Hepatic stellate cell (primary cell): ENCODE measurements at regions not wholly inside any gene's neighbourhood (a gene's known extent, or its start where the extent isn't known, plus 50 kb on each side); places are given as distances from the start of the nearest gene placed in this dataset.
"Not testable (repeated sequence)": the region's sequence is repeated elsewhere in the genome, so short reads cannot be mapped to it uniquely, and the experiment has no call there.

Source experiments
- DNase-seq: peaks from one replicate; pipeline ENCODE4 v3.0.0; 2011; ENCODE audit warnings: low spot score

DNA sequence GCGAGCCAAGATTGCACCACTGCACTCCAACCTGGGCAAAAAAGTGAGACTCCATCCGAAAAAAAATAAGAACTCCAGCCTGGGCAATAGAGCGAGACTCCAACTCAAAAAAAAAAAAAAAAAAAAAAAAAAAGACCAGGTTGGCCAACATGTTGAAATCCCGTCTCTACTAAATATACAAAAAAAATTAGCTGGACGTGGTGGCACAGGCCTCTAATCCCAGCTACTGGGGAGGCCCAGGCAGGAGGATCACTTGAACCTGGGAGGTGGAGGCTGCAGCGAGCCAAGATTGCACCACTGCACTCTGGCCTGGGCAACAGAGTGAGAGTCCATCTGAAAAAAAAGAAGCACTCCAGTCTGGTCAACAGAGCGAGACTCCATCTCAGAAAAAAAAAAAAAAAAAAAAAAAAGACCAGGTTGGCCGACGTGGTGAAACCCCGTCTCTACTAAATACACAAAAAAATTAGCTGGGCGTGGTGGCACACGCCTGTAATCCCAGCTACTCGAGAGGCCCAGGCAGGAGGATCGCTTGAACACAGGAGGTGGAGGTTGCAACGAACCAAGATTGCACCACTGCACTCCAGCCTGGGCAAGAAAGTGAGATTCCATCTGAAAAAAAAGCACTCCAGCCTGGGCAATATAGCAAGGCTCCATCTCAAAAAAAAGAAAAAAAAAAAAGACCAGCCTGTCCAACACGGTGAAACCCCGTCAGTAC, 1603.7 kb downstream of the RPIA start:
- not testable (repeated sequence) for DNase-seq

DNA sequence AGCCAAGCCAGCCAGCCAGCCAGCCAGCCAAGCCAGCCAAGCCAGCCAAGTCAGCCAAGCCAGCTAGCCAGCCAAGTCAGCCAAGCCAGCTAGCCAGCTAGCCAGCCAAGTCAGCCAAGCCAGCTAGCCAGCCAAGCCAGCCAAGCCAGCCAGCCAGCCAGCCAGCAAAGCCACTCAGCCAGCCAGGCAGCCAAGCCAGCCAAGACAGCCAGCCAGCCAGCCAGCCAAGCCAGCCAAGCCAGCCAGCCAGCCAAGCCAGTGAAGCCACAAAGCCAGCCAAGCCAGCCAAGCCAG, 1605.0 kb downstream of the RPIA start:
- not testable (repeated sequence) for DNase-seq

DNA sequence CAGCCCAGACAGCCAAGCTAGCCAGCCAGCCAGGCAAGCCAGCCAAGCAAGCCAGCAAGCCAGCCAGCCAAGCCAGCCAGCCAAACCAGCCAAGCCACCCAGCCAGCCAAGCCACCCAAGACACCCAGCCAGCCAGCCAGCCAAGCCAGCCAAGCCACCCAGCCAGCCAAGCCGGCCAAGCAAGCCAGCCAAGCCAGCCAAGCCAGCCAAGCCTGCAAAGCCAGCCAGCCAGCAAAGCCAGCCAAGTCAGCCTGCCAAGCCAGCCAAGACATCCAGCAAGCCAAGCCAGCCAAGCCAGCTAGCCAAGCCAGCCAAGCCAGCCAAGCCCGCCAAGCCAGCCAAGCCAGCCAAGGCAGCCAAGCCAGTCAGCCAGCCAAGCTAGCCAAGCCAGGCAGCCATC, 1606.2 kb downstream of the RPIA start:
- DNase-seq = not testable (repeated sequence)

DNA sequence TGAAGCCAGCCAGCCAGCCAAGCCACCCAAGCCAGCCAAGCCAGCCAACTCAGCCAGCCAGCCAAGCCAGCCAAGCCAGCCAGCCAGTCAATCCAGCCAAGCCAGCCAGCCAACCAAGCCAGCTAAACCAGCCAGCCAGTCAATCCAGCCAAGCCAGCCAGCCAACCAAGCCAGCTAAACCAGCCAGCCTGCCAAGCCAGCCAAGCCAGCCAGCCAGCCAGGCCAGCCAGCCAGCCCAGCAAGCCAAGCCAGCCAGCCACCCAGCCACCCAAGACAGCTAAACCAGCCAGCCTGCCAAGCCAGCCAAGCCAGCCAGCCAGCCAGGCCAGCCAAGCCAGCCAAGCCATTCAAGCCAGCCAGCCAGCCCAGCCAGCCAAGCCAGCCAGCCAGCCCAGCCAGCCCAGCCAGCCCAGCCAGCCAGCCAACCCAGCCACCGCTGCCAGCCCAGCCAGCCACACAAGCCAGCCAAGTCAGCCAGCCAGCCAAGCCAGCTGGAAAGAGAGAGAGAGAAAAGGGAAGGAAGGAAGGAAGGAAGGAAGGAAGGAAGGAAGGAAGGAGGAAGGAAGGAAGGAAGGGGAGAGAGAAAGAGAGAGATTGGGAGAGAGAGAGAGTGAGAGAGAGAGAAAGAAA, 1606.8 kb downstream of the RPIA start:
- not testable (repeated sequence) for DNase-seq

DNA sequence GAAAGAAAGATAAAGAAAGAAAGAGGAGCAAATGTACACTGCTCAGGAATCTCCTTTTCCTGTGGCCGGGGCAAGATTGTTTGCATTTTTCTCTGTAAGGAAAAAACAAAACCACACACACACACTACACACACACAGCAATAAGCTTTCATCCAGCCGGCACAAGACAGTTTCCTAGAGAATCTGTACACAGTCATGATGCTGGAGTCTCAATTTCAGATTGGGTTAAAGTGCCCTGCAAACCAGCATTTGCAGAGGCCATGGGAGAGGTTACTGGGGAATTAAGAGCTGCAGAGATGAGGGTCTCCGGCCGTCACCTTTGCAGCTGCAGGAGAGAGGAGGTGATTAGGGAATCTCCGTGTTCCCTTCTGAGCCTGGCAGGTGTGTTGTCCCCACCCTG, 1607.5 kb downstream of the RPIA start:
- not testable (repeated sequence) for DNase-seq

DNA sequence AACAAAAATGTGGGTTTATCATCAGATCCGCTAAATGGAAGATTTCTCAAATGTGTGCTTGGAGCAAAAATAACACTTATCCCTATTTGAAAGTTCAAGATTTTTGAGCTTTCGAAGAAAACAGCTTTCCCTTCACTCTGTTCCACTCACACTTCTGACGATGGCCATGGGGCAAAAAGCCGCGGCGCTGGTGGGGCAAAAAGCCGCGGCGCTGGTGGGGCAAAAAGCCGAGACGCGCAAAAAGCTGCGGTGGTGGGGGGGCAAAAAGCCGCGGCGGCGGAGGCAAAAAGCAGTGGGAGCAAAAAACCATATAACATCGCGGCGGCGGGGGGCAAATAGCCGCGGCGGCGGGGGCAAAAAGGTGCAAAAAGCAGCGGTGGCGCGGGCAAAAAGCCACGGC, 1631.5 kb downstream of the RPIA start:
- DNase-seq = not testable (repeated sequence)

DNA sequence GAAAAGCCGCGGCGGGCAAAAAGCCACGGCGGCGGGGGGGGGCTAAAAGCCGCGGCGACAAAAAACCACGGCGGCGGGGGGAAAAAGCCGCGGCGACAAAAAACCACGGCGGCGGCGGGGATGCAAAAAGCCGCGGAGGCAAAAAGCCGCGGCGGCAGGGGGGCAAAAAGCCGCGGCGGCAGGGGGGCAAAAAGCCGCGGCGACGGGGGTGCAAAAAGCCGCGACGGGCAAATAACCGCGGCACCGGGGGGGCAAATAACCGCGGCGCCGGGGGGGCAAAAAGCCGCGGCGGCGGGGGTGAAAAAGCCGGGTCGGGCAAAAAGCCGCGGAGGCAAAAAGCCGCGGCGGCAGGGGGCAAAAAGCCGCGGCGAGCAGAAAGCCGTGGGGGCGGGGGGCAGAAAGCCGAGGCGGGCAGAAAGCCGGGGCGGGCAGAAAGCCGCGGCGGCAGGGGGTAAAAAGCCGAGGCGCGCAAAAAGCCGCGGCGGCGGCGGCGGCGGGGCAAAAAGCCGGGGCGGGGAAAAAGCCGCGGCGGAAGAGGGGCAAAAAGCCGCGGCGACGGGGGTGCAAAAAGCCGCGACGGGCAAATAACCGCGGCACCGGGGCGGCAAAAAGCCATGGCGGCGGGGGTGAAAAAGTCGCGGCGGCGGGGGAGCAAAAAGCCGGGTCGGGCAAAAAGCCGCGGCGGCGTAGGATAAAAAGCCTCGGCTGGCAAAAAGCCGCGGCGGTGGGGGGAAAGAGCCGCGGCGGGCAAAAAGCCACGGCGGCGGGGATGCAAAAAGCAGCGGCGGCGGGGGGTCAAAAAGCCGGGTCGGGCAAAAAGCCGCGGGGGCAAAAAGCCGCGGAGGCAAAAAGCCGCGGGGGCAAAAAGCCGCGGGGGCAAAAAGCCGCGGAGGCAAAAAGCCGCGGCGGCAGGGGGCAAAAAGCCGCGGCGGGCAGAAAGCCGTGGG, 1632.4 kb downstream of the RPIA start:
- DNase-seq = not testable (repeated sequence)

DNA sequence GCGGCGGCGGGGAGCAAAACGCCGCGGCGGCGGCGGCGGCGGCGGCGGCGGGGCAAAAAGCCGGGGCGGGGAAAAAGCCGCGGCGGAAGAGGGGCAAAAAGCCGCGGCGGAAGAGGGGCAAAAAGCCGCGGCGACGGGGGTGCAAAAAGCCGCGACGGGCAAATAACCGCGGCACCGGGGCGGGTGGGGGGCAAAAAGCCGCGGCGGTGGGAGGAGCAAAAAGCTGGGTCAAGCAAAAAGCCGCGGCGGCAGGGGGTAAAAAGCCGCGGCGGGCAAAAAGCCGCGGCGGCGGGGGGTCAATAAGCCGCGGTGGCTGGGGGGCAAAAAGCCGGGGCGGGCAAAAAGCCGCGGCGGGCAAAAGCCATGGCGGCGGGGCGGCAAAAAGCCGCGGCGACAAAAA, 1633.2 kb downstream of the RPIA start:
- DNase-seq = not testable (repeated sequence)

DNA sequence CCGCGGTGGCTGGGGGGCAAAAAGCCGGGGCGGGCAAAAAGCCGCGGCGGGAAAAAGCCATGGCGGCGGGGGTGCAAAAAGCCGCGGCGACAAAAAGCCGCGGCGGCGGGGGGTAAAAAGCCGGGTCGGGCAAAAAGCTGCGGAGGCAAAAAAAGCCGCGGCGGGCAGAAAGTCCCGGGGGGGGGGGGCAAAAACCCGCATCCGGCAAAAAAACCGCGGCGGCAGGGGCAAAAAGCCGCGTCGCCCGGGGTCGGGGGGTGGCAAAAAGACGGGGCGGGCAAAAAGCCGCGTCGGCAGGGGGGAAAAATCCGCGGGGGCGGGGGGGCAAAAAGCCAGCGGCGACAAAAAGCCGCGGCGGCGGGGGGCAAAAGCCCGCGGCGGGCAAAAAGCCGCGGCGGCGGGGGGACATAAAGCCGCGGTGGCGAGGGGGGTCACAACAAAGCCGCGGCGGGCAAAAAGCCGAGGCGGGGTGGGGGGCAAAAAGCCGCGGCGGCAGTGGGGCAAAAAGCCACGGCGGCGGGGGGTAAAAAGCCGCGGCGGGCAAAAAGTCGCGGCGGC, 1634.4 kb downstream of the RPIA start:
- DNase-seq = peak; percentile 1

DNA sequence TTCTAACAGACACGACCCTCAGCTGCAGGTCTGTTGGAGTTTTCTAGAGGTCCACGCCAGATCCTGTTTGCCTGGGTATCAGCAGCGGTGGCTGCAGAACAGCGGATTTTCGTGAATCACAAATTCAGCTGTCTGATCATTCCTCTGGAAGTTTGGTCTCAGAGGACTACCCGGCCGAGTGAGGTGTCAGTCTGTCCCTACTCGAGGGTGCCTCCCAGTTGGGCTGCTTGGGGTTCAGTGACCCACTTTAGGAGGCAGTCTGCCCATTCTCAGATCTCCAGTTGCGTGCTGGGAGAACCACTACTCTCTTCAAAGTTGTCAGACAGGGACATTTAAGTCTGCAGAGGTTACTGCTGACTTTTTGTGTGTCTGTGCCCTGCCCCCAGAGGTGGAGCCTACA, 1664.1 kb downstream of the RPIA start:
- DNase-seq = not testable (repeated sequence)

DNA sequence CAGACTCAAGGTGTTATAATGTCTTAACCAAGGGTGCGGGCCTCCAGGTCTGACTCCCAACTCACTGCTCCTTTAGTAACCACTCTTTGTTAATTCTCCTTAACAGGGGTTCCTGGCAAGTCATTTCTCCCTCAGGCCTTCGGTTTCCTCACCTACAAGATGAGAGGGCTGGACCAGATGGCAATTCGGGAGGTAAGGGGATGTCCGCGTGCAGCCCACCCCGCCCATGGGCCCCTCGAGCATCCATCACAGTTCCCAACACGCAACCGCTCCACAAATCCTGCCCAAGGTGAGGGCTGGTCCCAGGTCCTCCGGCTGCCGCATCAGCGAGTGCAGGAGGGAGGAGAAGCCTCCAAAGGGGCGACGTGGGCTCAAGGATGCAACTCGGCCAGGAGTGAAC, 1667.9 kb downstream of the RPIA start:
- DNase-seq = not testable (repeated sequence)

DNA sequence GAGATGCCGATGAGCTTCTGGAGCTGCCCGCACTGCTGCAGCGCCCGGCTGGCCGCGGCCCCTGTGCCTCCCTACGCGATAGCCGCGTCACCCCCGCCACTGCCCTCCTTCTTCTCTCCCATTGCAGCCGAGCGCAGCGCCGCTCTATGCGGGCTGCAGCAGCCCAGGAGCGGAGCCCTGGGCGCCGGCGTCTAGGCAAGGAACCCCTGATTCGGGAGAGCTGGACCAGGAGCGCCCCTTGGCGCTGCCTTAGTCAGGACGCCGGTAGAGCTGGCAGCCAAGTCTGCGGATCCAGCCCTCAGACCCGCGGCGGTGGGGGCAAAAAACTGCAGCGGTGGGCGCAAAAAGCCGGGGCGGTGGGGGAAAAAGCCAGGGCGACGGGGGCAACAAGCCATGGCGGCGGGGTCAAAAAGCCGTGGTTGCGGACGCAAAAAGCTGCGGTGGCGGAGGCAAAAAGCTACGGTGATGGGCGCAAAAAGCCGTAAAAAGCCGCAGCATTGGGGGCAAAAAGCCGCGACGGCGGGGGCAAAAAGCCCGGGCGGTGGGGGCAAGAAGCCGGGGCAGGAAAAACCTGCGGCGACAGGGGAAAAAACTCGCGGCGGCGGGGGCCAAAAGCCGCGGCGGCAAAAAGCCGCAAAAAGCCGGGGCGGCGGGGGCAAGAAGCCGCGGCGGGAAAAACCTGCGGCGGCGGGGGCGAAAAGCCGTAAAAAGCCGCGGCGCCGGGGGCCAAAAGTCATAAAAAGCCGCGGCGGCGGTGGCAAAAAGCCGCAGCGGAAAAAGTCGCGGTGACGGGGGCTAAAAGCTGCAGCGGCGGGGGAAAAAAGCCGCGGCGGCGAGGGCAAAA, 1668.6 kb downstream of the RPIA start:
- not testable (repeated sequence) for DNase-seq

DNA sequence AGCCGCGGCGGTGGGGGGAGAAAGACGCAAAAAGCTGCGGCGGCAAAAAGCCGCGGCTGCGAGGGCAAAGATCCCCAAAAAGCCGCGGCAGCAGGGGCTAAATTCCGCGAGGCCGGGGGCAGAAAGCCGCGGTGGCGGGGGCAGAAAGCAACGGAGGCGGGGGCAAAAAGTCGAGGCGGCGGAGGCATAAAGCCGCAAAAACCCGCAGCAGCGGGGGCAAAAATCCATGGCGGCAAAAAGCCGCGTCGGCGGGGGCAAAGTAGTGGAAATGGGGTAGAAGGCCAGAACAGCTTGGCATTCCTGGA, 1669.2 kb downstream of the RPIA start:
- not testable (repeated sequence) for DNase-seq
